ENCODE measurements at regions not wholly inside any gene's neighbourhood (a gene's known extent, or its start where the extent isn't known, plus 50 kb on each side); places are given as distances from the start of the nearest gene placed in this dataset.

DNA sequence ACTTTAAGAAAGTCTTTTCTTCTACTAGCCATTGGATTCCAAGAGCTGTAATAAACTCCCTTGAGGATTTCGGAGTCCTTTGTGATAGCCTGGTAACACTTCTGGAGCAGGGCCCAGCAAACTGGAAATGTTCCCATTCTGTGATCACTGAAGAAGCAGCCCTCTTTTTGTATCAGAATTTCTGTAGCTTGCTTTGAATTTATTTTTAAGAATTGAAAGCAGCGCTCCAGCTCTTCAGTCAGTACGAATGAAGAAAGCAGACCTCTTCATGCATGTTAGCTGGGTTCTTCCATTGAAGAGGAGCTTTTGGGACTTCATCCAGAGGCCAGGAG, 141.5 kb downstream of the AKAP11 start:
- no peak for TF ChIP-seq POLR2AphosphoS5 (IDR thresholded peaks at IDR 0.05; ENCODE audit: low read depth, low read length)
- TF ChIP-seq, protein P1, sequence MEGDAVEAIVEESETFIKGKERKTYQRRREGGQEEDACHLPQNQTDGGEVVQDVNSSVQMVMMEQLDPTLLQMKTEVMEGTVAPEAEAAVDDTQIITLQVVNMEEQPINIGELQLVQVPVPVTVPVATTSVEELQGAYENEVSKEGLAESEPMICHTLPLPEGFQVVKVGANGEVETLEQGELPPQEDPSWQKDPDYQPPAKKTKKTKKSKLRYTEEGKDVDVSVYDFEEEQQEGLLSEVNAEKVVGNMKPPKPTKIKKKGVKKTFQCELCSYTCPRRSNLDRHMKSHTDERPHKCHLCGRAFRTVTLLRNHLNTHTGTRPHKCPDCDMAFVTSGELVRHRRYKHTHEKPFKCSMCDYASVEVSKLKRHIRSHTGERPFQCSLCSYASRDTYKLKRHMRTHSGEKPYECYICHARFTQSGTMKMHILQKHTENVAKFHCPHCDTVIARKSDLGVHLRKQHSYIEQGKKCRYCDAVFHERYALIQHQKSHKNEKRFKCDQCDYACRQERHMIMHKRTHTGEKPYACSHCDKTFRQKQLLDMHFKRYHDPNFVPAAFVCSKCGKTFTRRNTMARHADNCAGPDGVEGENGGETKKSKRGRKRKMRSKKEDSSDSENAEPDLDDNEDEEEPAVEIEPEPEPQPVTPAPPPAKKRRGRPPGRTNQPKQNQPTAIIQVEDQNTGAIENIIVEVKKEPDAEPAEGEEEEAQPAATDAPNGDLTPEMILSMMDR (IDR thresholded peaks at IDR 0.05) = no peak
- TF ChIP-seq TCF7L2 (IDR thresholded peaks at IDR 0.05; ENCODE audit: low read depth, low read length) = no peak
- TF ChIP-seq, protein P2, sequence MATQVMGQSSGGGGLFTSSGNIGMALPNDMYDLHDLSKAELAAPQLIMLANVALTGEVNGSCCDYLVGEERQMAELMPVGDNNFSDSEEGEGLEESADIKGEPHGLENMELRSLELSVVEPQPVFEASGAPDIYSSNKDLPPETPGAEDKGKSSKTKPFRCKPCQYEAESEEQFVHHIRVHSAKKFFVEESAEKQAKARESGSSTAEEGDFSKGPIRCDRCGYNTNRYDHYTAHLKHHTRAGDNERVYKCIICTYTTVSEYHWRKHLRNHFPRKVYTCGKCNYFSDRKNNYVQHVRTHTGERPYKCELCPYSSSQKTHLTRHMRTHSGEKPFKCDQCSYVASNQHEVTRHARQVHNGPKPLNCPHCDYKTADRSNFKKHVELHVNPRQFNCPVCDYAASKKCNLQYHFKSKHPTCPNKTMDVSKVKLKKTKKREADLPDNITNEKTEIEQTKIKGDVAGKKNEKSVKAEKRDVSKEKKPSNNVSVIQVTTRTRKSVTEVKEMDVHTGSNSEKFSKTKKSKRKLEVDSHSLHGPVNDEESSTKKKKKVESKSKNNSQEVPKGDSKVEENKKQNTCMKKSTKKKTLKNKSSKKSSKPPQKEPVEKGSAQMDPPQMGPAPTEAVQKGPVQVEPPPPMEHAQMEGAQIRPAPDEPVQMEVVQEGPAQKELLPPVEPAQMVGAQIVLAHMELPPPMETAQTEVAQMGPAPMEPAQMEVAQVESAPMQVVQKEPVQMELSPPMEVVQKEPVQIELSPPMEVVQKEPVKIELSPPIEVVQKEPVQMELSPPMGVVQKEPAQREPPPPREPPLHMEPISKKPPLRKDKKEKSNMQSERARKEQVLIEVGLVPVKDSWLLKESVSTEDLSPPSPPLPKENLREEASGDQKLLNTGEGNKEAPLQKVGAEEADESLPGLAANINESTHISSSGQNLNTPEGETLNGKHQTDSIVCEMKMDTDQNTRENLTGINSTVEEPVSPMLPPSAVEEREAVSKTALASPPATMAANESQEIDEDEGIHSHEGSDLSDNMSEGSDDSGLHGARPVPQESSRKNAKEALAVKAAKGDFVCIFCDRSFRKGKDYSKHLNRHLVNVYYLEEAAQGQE (IDR thresholded peaks at IDR 0.05; ENCODE audit: insufficient read depth in 1 of 2, low read depth in 2 of 2, low read length in 1 of 2) = no peak
- TF ChIP-seq SIN3A (IDR thresholded peaks at IDR 0.05; ENCODE audit: borderline replicate concordance, insufficient read depth, low read depth, low read length) = no peak
